GM21447 (cell line): ENCODE measurements at regions not wholly inside any gene's neighbourhood (a gene's known extent, or its start where the extent isn't known, plus 50 kb on each side); places are given as distances from the start of the nearest gene placed in this dataset.

Experiments used
- ATAC-seq: cut with Tn5 transposase; IDR thresholded peaks from one replicate; pipeline ENCODE4 v1.9.1; 2021; ENCODE audit not compliant: unreplicated experiment

DNA sequence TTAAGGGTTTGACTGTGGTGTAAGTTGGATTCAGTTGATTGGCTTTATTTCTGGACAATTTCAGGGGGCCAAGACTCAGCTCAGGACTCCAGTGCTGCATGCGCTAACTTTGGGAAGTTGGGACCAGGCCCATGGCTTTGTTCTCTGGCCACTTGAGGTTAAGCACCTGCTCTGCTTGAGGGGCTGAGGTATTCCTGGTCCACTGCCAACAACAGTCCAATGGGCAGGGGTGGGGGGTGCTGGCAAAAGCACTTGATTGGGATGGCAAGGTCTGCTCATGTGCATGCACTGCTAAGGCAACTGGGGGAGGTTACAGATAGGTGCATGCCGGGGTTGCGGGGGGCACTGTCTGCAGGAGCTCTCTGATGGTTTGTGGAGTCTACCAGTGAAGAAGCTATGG is 52.6 kb upstream of the ASB17 start:
- no peak for ATAC-seq

DNA sequence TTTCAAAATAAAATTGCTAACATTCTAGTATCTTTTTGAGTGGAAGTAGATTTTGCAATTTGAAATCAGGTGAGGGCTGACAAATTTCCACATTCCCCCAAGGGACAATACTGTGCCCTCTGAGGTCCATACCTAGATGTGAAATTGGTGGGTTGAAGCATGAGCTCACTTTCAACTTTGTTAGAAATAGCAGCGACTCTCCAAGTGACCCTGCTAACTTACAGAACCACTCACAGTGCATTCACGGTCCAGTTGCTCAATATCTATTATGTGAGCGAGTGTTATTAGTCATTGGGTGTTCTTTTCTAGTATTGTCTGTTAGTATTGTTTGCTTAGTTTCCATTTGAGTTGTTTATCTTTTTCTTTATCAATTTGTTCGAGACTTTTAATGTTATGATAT is 53.6 kb upstream of the ASB17 start:
- ATAC-seq, result peak; percentile 73

DNA sequence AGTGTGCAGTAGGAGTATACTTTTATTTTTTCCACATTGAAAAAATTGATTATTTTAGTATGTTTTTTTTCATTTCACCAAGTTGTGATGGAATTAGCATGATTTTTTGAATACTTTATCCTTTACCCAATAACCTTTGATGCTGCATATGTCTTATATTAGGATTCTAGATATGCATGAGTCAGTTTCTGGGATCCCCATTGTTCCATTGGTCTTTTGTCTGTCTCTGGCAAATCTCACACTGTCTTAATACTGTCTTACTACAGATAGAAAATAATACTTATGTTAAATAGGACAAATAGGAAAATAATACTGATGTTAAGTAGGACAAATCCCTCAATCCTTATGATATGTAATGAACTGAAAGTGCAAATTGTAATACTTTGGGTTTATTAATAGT is 54.3 kb upstream of the ASB17 start:
- no peak for ATAC-seq

DNA sequence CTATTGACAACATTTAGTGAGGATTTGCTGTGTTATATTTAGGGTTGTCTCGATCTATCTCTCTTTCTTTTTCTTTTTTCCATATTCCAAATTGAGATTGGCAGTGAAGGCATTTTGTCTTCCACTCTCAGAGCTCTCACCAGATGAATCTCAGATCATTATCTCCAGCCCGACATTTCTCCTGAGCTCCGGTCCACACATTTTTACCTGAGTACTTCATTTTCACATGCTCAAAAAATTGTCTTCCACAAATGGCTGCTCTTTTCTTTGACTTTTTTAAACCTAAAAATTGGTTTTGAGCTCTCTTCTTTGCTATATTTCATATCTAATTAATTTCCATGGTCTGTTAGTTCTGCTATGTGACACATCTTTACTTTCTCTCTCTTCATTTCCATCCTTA is 56.9 kb upstream of the ASB17 start:
- no peak for ATAC-seq

DNA sequence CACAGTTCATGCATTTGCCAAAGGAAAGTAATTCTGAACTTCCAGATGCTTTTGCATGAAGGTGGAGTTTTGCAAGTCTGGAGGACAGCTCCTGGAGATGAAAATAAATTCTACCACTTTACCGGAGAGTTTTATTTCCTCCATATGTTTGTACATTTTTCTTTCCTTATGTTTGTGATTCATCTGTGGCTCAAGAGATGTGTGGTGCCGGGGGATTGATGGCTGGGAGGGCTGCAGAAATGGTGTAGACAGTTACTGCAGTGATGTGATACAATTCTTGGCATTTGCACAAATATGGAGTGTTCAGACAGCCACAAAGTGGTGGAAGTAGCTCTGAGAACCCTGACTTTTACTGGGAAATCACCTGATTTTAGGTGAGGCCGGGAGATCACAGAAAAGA is 58.5 kb upstream of the ASB17 start:
- ATAC-seq, result no peak

DNA sequence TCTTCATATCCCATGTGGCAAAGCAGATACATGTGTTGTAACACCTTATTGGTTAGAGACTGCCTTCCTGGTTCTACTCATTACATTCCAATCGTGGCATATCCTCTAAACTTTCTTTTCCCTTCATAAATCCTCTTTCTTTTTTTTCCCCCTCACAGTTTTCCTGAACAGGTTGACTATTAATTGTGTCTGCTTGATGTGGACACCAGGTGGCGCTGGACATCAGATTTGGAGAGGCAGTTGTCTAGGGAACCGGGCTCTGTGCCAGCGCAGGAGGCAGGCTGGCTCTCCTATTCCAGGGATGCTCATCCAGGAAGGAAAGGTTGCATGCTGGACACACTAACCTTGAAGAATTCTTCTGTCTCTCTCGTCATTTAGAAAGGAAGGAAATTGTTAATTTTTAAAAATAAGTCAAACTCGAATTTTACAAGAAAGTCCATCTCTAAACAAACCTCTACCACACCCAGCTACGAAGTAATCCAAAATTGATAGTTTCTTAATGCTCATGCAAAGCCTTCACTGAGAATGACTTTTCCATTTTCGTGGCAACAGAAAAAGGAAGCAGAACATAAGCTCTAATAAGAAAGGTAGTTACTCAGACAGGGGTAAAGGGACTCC is 59.4 kb upstream of the ASB17 start:
- ATAC-seq, result peak; percentile 85

DNA sequence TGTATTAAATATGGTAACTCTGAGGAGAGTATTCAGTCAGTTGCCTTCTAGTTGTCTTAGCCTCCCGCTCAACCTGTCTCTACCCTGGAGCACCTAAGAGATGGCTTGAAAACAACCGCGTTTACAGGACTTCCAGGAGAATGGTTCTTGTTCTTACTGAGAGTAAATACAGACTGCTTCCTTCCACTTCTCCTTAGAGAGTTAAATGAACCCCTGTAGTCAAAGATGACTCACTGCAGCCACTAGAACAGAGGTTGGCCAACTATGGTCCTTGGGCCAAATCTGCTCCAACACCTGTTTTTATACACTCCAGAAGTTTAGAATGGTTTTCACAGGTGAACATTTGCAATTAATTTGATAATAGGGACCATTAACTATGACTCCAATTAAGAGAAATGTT is 60.1 kb upstream of the ASB17 start:
- no peak for ATAC-seq

DNA sequence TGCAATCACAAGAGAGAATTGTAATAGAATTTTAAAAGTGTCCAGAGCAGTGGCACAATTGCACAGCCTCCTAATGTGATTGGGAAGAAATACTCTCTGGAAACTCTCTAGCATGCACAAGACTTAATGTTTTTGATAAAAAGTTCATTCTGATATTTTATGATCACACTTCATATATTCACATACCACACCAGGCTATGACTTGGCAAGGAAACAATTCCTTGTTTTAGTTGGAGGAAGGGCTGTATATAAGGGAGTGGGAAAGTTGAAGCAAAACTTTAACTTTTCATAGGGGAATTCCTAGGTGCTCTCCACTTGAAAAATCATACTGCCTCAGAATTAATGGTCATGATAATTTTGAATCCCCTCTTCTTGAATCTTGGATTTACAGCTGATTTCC is 61.5 kb upstream of the ASB17 start:
- ATAC-seq, result no peak

DNA sequence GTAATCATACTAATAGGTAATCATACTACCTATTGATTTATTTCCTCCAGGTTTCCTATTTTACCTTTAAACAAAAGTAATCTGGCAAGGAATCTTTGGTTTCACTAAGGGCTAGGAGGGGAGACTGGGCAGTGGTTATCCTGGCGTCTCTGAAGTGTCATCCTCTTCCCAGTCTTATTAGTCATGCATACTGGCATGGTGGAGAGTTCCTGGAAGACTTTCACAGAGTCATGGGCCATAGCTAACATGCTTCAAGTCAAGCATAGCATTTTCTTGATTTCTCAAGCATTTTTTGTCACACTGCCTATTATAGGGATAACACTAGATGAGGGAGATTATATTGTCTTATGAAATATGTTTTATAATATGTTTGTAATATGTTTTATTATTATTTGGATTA is 64.0 kb upstream of the ASB17 start:
- ATAC-seq, result no peak

DNA sequence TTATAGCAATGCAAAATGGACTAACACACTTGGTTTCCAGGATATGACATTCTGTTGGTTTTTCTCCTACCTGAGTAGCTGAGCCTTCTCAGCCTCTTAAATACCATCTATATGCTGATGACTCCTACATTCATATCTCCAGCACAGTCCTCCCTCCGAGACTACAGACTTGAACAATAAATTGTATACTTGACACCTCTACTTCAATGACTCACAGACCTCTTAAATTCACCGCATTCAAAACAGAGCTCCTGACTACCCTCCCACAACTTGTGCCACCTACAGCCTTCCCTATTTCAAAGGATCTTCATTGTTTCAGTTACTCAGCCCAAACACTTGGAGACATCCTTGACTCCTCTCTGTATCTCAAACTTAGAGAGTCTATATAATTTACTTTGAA is 66.8 kb upstream of the ASB17 start:
- ATAC-seq, result no peak

DNA sequence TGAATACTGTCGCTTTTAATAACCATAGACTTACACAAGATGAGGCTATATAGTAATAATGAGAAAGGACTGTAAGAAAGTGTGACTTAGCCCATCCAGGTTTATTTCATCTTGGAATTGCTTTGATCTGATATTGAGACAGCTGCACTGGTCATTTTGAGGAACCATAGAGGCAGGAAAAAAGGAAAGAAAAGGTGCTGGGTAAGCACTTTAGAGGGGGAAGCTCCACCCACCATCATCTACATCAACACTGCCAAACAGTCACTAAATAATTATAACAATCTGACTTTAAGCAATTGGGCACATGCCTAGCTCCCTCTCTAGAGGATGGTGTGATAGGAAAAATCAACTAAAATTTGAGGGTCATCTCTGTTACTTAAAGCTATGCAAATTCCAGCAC is 70.6 kb upstream of the ST6GALNAC3 start:
- ATAC-seq, result no peak

DNA sequence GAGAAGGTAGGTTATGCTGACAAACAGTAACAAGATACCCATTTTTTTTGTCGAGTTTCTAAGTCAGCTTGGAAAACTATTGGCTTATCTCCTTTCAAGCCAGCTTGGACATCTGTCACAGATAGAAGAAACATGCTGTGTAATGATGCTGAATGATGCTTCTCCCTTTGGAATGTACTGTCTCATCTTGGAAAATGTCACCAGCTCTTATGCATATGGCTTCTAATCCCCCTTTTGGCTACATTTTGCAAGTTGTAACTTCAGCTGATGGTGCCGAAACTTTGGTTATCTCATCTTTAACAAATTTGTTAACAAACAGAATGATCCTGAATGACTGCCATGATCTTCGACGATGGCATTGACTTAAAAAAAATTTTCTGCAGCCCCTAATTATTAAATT is 68.8 kb upstream of the ST6GALNAC3 start:
- no peak for ATAC-seq

DNA sequence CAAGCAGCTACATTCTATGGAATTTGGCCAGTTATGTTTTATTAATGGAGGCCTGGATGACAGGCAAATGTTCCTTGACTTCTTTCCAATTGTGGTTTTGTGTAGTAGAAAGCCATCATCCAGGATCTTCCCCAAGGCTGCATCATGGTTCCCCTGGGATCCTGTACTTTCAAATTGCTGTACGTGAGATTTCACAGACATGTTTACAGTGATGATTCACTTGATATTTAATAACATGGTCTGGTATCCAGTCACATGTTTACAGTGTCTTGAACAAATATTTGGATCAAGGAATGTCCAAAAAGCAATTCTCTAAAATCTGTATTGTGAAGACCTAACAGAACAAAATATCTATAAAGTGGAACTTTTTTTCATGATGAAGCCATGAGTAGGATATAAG is 68.3 kb upstream of the ST6GALNAC3 start:
- no peak for ATAC-seq

DNA sequence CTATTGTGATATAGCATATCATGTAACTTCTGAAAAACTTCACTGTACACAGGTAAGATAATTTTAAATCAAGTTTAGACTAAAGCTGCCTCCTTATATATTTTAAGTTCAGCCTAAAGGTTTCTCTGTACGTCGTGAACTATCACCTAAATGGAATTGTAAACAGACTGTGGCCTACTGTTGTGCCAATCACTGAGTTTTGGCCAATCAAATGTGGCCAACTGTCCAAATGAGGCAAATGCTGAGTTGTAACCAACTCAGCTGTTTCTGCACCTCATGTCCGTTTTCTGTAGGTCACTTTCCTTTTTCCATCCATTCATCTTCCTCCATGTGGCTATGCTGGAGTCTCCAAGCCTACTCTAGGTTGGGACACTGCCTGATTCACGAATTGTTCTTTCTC is 63.7 kb upstream of the ST6GALNAC3 start:
- no peak for ATAC-seq

DNA sequence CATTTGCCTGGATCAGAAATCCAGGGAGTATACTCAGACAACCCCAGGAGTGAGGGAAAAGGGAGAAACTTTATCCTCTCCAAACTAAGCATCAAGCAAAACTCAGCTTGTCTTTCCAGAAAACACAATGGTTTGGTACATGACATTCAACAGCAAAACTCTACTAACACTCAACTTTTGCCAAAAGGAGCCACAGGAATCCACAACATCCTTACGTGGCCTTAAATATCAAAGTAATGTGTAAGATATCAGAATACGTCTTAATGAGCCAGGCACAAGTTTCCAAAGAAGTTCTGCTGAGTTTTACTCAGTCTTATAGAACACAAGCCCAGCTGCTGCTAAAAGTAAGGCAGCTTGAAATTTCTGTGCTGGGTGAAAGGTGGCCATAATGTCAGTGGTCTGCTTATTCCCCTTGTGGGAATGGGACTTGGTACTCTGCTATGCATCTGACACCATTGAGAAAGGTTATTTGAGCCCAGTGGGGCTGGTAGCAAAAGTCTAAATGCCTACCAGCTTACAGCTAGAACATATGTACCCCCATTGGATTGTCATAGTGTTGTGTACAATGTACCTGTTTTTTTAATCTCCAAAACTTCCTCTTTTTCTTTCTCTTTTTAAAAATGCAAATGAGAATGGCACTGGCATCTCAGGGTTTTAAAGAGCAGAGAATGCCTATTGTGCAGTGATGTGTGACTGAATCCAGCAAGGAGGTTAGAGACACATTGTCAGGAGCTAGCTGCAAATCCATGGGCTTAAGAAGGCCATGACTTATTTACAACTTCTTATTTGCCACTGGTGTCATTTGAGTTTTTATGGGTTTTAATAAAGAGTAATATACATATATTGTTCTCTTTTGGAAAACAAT is 62.0 kb upstream of the ST6GALNAC3 start:
- ATAC-seq, result no peak

DNA sequence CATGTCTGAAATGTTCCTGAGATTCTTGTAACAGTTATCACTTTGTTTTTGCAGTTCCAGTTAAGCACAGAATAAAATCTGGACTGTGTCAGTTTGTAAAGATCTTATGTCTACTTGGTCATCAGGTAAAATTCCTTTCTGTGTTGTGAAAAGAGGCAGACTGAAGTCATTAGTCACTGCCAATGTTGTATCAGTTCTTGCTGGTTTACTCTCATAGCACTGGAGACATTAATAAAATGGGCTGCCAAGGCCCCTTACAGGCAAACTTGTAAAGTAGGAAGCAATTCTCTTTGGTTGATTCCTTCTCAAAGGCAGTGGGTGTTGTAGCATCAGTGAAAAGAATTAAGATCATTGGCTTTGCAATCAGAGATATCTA is 61.4 kb upstream of the ST6GALNAC3 start:
- no peak for ATAC-seq

DNA sequence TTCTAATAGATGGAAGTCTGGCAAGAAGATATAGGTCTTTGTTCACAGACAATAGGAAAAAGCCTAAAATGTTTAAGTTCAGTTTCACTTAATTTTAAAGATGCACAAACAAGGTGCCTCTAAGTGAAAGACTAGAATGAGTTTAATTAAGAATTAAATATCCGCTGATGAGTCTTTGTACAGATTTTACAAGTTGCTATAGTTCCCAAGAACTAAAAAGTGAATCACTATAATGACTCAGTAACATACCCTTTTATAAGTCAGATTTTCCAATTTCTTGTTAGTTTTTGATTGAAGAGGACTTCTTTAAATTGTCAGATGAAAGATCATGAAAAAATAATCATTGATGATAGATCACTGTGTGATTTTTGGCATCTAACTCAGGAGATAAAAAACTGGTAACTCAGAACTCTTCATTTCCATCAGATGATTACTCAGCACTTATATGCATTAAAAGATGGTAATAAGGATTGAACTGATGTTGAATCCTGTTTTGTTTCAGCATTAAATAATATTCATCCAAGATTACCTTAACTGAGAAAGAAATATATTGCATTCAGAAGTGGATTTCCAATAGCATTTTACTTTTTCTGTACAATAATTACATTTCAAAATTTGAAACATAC is 59.0 kb upstream of the ST6GALNAC3 start:
- no peak for ATAC-seq

DNA sequence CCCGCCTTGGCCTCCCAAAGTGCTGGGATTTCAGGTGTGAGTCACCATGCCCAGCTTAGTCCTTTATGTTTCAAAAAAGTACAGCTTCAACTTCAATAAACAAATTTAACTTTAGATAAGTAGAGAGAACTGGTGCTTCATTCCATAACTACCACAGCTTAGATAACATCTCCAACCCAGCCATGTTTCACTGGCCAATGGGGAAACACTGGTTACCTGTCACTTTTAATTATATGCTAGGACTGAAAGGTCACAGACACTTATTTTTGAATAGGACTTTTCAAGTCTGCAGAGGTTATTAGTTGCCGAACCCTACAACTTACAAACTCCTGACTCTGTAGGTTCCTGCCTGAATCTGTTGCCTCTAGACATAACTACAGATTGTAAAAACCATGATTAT is 56.5 kb upstream of the ST6GALNAC3 start:
- ATAC-seq, result no peak

DNA sequence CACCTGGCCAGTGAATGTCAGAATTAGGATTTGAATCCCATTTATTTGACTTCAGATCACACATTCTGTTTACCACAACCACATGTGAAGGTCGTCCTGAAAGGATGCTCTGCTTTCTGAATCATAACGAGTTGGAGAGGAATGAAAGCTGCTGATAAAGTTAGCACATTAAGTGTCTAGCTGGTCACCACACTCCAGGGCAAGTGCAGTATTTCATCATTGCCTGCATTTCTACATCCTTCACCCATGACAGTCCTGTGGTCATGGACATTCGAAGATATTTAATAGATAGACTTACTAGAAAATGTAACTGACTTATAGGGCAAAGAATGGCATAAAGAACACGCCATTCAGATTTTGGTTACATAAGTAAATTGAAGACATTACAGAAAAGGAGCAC is 52.7 kb upstream of the ST6GALNAC3 start:
- no peak for ATAC-seq

DNA sequence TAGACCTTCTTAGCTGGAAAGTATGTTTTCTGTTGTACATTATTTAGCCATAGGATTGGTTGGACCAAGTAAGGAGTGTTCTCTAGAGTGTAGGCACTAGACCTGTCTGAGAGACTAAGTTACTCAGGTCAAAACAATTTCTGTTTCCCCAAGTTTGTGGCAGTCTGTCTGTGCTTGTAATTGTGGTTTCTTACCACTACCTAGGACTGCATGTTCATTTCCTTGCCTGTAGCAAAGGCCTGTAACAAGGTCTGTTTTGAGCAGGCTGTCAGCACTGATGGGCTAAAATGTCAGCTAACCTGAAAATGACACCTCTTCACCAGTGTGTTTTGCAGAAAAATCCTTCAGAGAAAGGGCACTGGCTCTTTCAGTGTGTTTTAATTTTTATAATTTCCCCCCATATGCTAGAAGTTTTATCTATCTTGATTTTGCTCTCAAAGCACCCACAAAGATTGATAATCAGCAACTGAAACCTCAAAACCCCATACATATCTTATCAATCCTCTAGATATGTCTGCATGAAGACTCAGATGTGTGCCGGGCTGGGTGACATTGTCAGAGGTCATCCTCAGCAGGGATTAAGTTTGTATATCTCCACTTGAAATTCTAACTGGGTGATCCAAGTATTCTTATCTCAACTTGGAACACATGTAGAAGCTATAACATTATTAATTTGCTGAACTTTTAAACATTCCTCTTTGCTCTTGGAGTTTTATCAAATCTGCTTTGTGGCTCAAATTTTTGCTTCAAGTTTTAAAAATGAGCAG is 50.7 kb upstream of the ST6GALNAC3 start:
- ATAC-seq, result no peak
